ENCODE measurements at regions not wholly inside any gene's neighbourhood (a gene's known extent, or its start where the extent isn't known, plus 50 kb on each side); places are given as distances from the start of the nearest gene placed in this dataset.

DNA sequence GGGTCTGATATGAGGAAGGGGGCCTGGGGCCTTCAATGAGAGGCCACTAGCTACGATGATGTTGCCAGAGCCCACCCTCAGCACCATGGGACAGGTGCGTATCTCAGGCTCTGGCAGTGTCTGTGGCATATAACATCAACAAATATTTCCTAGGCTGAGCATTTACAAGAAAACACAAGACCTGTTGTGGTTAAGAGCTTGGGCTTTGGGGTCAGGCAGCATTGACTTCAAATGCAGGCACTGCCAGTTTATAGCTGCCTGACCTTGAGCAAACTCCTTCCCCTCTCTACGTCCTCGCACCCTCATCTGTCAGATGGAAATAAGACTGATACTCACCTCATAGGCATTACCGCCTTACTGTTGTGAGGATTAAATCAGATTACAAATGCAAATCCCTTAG is 156.0 kb downstream of the KATNAL1 start:
- Histone ChIP-seq H3K27ac (no peak overlapping the region), H3K27me3 (no peaks in the 10 kb centered on the region; the same call in 1 of the 2 replicates), H3K36me3 (no peaks in the 10 kb centered on the region), H3K4me1 (no peaks in the 10 kb centered on the region), H3K9me3 (replicated peaks) (no peaks in the 10 kb centered on the region), H3K4me3 (no peak overlapping the region)
- DNase-seq, result no peak

DNA sequence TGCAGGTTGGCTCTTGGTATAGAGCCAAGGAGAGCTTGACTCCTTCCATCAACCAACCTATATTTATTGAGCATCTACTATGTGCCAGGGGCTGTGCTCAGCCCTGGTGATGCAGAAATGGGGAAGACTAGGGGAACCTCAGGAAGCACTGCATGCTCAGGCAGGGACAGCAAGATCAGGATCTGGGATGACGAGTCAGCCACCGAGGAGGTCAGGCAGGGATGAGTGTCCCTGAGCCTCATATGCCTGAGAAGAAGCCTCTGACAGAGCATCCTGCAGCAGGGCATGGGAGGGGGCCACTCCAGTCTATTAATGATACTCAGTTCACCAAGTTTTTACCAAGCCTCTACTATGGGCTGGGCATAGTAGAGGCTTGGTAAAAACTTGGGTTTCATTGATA is 158.1 kb downstream of the KATNAL1 start:
- Histone ChIP-seq H3K4me3 (no peak overlapping the region), H3K4me1 (no peaks in the 10 kb centered on the region), H3K36me3 (no peaks in the 10 kb centered on the region), H3K27ac (no peak overlapping the region), H3K27me3 (no peaks in the 10 kb centered on the region; the same call in 1 of the 2 replicates), H3K9me3 (replicated peaks) (no peaks in the 10 kb centered on the region)
- no peak for DNase-seq

- H3K4me1 ChIP-seq, result no peaks in the 10 kb centered on the region
- no peaks in the 10 kb centered on the region for H3K36me3 ChIP-seq
- no peak for DNase-seq
- no peak overlapping the region for H3K27ac ChIP-seq
- H3K27me3 ChIP-seq, result no peaks in the 10 kb centered on the region; the same call in 1 of the 2 replicates
- no peaks in the 10 kb centered on the region for H3K9me3 ChIP-seq (replicated peaks)
- no peak overlapping the region for H3K4me3 ChIP-seq
Observed at GRCh38 chr13:30148786-30149185, 158.6 kb downstream of the KATNAL1 start.

GRCh38 chr13:30148171-30148754 is 159.1 kb downstream of the KATNAL1 start:
- Histone ChIP-seq H3K4me1 (peaks cover 3% of the 10 kb centered on the region; the same call in 1 of the 2 replicates), H3K27me3 (no peaks in the 10 kb centered on the region; the same call in 1 of the 2 replicates), H3K4me3 (no peak overlapping the region), H3K27ac (no peak overlapping the region), H3K36me3 (no peaks in the 10 kb centered on the region), H3K9me3 (replicated peaks) (no peaks in the 10 kb centered on the region)
- no peak for DNase-seq

DNA sequence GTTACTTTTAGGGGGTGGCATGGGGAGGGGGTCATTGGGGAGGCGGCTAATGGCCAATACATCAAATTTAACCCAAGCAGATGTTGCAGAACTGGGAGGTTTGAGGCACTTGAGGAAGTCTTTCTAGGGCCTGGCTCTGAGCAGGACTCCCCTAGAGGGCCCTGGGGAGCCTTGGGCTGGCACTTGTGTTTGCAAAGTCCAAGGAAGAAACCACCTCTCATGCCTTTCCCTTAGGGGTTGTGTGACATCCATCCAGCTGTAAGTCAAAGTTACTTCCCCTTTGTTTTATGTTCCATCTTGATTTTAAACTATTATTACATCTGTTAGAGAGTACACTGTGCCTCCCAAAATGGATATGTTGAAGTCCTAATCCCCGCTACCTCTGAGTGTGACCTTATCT is 159.9 kb downstream of the KATNAL1 start:
- H3K36me3 ChIP-seq, result no peaks in the 10 kb centered on the region
- H3K27me3 ChIP-seq, result no peaks in the 10 kb centered on the region; the same call in 1 of the 2 replicates
- H3K27ac ChIP-seq, result no peak overlapping the region
- peaks cover 7% of the 10 kb centered on the region; the same call in 1 of the 2 replicates for H3K4me1 ChIP-seq
- DNase-seq, result no peak
- no peak overlapping the region for H3K4me3 ChIP-seq
- no peaks in the 10 kb centered on the region for H3K9me3 ChIP-seq (replicated peaks)

DNA sequence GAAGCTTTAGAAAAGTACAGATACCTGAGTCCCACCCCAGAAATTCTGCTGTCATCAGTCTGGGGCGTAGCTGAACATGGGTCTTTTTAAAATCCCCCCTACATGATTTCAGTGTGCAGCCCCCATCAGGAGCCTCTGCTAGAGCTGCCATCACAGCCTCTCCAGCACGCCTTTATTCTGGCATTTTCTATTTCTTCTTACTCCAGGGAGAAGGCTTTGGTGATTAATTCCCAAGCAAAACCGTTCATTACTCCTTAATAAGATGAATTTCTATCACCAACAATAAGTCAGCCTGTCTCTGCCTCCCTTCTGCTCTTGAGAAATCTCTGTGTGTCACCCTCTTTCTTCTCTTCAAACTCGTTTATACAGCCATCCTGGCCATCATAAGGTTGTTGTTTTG is 160.3 kb downstream of the KATNAL1 start:
- no peak overlapping the region for H3K27ac ChIP-seq
- no peaks in the 10 kb centered on the region for H3K27me3 ChIP-seq
- no peaks in the 10 kb centered on the region for H3K36me3 ChIP-seq
- peaks cover 8% of the 10 kb centered on the region; the same call in 1 of the 2 replicates for H3K4me1 ChIP-seq
- H3K9me3 ChIP-seq (replicated peaks), result no peaks in the 10 kb centered on the region
- no peak overlapping the region for H3K4me3 ChIP-seq
- DNase-seq, result no peak

- Histone ChIP-seq H3K9me3 (replicated peaks) (no peaks in the 10 kb centered on the region), H3K4me1 (peaks cover 11% of the 10 kb centered on the region; the same call in 1 of the 2 replicates), H3K4me3 (no peak overlapping the region), H3K27ac (no peak overlapping the region), H3K36me3 (no peaks in the 10 kb centered on the region), H3K27me3 (no peaks in the 10 kb centered on the region)
- peak in 1 of 2 experiments; percentile 22 for DNase-seq
Observed at GRCh38 chr13:30145709-30146367, 161.5 kb downstream of the KATNAL1 start.

GRCh38 chr13:30143666-30144400 is 163.5 kb downstream of the KATNAL1 start:
- no peak for DNase-seq
- Histone ChIP-seq H3K36me3 (no peaks in the 10 kb centered on the region), H3K9me3 (replicated peaks) (no peaks in the 10 kb centered on the region), H3K27ac (no peak overlapping the region), H3K4me1 (peaks cover 11% of the 10 kb centered on the region; the same call in 1 of the 2 replicates), H3K4me3 (no peak overlapping the region), H3K27me3 (no peaks in the 10 kb centered on the region)

DNA sequence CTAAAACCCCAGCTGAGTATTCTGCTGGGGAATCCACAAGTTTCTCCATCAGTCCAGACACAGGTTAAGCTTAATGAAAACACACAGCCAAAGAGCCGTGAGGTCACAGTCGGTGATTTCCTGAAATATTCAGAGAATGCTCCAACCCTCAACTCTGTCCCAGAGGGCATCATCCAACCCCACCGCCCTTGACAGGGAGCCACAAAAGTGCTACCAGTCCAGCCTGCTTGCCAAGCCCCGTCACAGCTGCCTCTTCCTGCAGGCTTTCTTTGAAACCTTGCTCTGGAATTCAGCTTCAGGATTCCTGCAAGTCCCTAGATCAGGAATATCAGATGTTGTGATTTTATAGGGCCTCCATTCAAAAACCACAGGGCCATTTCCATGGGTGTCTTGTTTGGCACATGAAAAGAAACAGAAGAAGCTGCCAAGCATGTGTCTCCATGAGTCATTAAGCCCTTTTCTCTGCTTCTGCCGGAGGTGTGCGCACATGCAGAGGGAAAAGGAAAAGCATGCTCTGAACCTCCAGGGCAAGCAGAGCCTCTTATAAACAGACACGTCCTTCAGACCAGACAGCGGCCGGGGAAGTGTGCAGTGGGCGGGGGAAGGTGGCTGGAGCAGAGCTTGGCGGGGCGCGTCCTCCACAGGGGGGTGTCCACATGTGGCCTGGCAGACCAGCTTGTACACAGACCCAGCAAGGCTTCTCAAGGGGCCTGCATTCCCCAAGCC is 164.7 kb downstream of the KATNAL1 start:
- peaks cover 11% of the 10 kb centered on the region; the same call in 1 of the 2 replicates for H3K4me1 ChIP-seq
- no peaks in the 10 kb centered on the region for H3K27me3 ChIP-seq
- no peaks in the 10 kb centered on the region for H3K9me3 ChIP-seq (replicated peaks)
- H3K4me3 ChIP-seq, result no peak overlapping the region
- H3K36me3 ChIP-seq, result no peaks in the 10 kb centered on the region
- peak overlapping the region; percentile 37; the same call in 1 of the 2 replicates for H3K27ac ChIP-seq
- DNase-seq, result peak; percentile 92 to 96

- no peak overlapping the region for H3K27ac ChIP-seq
- DNase-seq, result no peak
- H3K27me3 ChIP-seq, result no peaks in the 10 kb centered on the region
- no peak overlapping the region for H3K4me3 ChIP-seq
- no peaks in the 10 kb centered on the region for H3K36me3 ChIP-seq
- H3K4me1 ChIP-seq, result peaks cover 11% of the 10 kb centered on the region; the same call in 1 of the 2 replicates
- H3K9me3 ChIP-seq (replicated peaks), result no peaks in the 10 kb centered on the region
Observed at GRCh38 chr13:30141775-30142485, 165.4 kb downstream of the KATNAL1 start.

DNA sequence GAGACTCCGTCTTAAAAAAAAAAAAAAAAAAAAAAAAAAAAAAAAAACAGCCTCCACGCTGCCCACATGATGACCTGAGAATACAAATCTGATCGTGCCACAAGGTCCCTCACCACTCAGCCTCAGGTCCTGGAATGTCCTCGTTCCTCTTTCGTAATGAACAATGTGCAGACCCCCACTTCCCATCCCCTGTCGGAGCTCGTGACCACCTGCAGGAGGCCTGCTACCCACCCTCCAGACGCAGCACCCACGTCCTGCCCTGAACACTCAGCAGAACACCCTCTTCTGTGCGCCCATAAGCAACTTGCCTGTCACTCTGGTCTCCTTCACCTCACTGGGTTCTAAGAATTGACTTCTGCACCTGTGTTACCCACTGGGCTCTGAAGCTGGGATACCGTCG is 166.4 kb downstream of the KATNAL1 start:
- Histone ChIP-seq H3K27me3 (no peaks in the 10 kb centered on the region), H3K27ac (no peak overlapping the region), H3K36me3 (no peaks in the 10 kb centered on the region), H3K4me1 (peaks cover 11% of the 10 kb centered on the region; the same call in 1 of the 2 replicates), H3K9me3 (replicated peaks) (no peaks in the 10 kb centered on the region), H3K4me3 (no peak overlapping the region)
- no peak for DNase-seq

DNA sequence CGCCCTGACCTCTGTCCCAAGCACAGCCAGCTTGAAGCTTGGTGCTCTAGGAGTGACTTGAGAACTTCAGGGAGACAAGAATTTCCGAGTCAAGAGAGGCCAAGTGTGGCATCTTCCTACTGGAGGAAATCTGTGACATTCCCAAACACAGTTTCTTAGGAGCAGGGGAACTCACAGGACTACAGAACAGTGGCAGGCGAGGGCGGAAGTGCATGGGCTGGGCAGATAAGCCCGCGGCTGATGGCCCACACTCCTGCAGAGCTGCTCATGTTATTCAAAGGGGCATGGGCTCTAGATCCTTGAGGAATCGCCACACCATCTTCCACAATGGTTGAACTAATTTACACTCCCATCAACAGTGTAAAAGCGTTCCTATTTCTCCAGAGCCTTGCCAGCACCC is 168.8 kb downstream of the KATNAL1 start:
- Histone ChIP-seq H3K9me3 (replicated peaks) (no peaks in the 10 kb centered on the region), H3K27ac (no peak overlapping the region), H3K27me3 (no peaks in the 10 kb centered on the region), H3K4me1 (peaks cover 11% of the 10 kb centered on the region; the same call in 1 of the 2 replicates), H3K4me3 (no peak overlapping the region), H3K36me3 (no peaks in the 10 kb centered on the region)
- no peak for DNase-seq

GRCh38 chr13:30135868-30136267 is 171.5 kb downstream of the KATNAL1 start:
- H3K27ac ChIP-seq, result no peak overlapping the region
- no peaks in the 10 kb centered on the region for H3K9me3 ChIP-seq (replicated peaks)
- no peaks in the 10 kb centered on the region for H3K27me3 ChIP-seq
- no peak for DNase-seq
- H3K36me3 ChIP-seq, result no peaks in the 10 kb centered on the region
- H3K4me3 ChIP-seq, result no peak overlapping the region
- no peaks in the 10 kb centered on the region for H3K4me1 ChIP-seq

DNA sequence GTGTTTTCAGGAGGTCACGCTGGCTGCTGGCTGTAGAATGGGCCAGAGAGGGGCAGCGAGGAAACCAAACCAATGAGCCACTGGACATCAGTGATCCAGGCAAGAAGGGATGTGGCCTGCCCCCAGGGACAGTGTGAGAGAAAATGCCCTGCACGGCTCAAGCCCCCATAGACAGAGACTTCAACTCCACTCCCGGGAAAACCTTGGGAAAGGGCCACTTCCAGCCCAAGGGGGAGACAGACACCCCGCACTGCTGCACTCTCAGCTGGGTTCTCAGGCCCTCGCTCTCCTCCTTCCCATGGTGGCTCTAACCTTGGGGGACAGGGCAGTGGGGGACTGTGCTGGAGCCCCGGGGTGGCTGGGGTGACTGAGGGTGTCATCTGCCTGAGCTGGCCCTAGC is 172.0 kb downstream of the KATNAL1 start:
- Histone ChIP-seq H3K4me3 (no peak overlapping the region), H3K9me3 (replicated peaks) (no peaks in the 10 kb centered on the region), H3K27me3 (no peaks in the 10 kb centered on the region), H3K4me1 (no peaks in the 10 kb centered on the region), H3K36me3 (no peaks in the 10 kb centered on the region), H3K27ac (no peak overlapping the region)
- DNase-seq, result no peak

All from SJCRH30 (cell line).